ENCODE measurements at regions not wholly inside any gene's neighbourhood (a gene's known extent, or its start where the extent isn't known, plus 50 kb on each side); places are given as distances from the start of the nearest gene placed in this dataset.
"Not testable (repeated sequence)": the region's sequence is repeated elsewhere in the genome, so short reads cannot be mapped to it uniquely, and the experiment has no call there.

DNA sequence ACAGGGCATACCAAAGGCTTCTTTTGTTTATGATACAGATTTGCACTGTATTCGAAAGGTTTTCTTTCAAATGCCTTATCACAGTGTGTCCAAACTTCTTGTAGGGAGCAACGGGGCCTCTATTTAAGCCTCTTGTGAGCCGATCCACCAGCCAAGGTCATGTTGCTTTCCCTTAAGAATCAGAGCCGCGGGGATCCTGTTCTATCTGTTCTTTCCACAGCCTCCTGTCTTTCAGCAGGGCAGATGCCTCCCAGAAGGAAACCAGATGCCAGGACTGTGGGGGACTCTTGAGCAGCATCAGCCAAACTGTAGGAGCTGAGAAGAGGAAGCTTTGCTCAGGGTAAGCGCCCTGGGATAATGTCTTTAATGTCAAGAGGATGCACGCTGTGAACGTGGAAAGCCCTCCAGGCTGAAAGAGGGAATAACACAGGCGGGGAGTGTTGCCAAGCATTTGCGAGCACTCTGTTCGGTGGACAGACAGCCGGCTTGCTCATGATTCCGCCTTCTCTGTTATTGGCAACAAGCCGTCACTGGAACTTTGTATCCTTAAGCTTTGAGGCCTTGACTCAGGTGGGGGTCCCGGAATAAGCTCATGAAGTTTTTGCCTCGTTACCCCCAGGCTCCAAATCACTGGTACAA, 279.8 kb upstream of the FRG1 start:
- no peaks in the 10 kb centered on the region for H3K27me3 Mint-ChIP-seq (ENCODE audit: unreplicated experiment)
- no peaks in the 10 kb centered on the region for H3K36me3 Mint-ChIP-seq (ENCODE audit: unreplicated experiment)
- H3K4me1 Mint-ChIP-seq (ENCODE audit: low read depth, unreplicated experiment): peaks cover 8% of the 10 kb centered on the region
- peaks cover 2% of the 10 kb centered on the region for H3K9me3 Mint-ChIP-seq (ENCODE audit: unreplicated experiment)
- H3K27ac Mint-ChIP-seq (ENCODE audit: unreplicated experiment): peak overlapping the region; percentile 26
- peak; percentile 39 for DNase-seq
- no peak for TF ChIP-seq CTCF (IDR thresholded peaks at IDR 0.05; ENCODE audit: partially characterized antibody, unreplicated experiment)
- H3K4me3 Mint-ChIP-seq (ENCODE audit: unreplicated experiment): no peak overlapping the region

DNA sequence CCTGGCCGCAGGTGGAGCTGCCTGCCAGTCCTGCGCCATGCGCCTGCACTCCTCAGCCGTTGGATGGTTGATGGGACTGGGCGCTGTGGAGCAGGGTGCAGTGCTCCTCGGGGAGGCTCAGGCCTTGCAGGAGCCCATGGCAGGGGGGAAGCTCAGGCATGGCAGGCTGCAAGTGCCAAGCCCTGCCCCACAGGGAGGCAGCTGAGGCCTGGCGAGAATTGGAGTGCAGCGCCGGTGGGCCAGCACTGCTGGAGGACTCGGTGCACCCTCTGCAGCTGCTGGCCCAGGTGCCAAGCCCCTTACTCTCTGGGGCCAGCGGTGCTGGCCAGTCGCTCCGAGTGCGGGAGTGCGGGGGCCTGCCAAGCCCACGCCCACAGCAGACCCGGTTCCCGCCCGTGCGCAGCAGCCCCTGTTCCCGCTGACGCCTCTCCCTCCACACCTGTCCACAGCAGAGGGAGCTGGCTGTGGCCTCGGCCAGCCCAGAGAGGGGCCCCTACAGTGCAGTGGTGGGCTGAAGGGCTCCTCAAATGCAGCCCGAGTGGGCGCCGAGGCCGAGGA, 275.9 kb upstream of the FRG1 start:
- no peak overlapping the region for H3K4me3 Mint-ChIP-seq (ENCODE audit: unreplicated experiment)
- peaks cover 2% of the 10 kb centered on the region for H3K9me3 Mint-ChIP-seq (ENCODE audit: unreplicated experiment)
- no peak overlapping the region for H3K27ac Mint-ChIP-seq (ENCODE audit: unreplicated experiment)
- no peak for DNase-seq
- TF ChIP-seq CTCF (IDR thresholded peaks at IDR 0.05; ENCODE audit: partially characterized antibody, unreplicated experiment): no peak
- H3K36me3 Mint-ChIP-seq (ENCODE audit: unreplicated experiment): no peaks in the 10 kb centered on the region
- H3K4me1 Mint-ChIP-seq (ENCODE audit: low read depth, unreplicated experiment): peaks cover 8% of the 10 kb centered on the region
- no peaks in the 10 kb centered on the region for H3K27me3 Mint-ChIP-seq (ENCODE audit: unreplicated experiment)

GRCh38 chr4:189665712-189666305, 274.9 kb upstream of the FRG1 start:
- H3K27me3 Mint-ChIP-seq (ENCODE audit: unreplicated experiment); H3K9me3 Mint-ChIP-seq (ENCODE audit: unreplicated experiment); H3K36me3 Mint-ChIP-seq (ENCODE audit: unreplicated experiment); H3K4me1 Mint-ChIP-seq (ENCODE audit: low read depth, unreplicated experiment); DNase-seq; H3K4me3 Mint-ChIP-seq (ENCODE audit: unreplicated experiment); H3K27ac Mint-ChIP-seq (ENCODE audit: unreplicated experiment): not testable (repeated sequence)

GRCh38 chr4:189667386-189667785, 273.3 kb upstream of the FRG1 start:
- H3K4me3 Mint-ChIP-seq (ENCODE audit: unreplicated experiment); H3K4me1 Mint-ChIP-seq (ENCODE audit: low read depth, unreplicated experiment): not testable (repeated sequence)

DNA sequence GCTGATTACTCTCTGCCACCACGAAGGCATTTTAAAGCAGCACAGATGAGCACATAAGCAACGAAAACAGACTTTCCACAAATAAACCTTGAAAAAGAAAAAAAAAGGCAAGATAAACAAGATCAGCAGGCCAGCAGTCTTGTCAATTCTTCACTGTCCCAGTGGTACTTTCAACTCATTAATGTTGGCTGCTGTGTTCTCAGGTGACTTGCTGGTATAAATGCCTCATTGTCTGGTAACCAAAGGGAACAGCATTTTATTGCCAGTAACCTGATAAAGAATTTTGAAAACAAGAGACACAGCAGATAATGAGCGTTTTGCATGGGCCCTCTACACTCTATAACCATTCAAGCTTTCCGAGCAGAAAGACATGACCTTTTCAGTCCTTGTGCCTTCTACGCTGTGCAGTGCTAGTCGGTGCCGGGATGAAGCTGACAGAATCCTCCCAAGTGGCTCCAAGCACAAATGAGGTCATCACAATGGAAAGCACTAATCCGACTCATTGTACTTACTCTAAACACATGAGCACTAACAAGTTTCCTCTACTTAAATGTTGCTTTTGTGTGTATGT, 242.9 kb upstream of the FRG1 start:
- not testable (repeated sequence) for DNase-seq; H3K4me1 Mint-ChIP-seq (ENCODE audit: low read depth, unreplicated experiment); H3K27me3 Mint-ChIP-seq (ENCODE audit: unreplicated experiment); H3K9me3 Mint-ChIP-seq (ENCODE audit: unreplicated experiment); H3K4me3 Mint-ChIP-seq (ENCODE audit: unreplicated experiment); H3K27ac Mint-ChIP-seq (ENCODE audit: unreplicated experiment); H3K36me3 Mint-ChIP-seq (ENCODE audit: unreplicated experiment)

More at GRCh38 chr4:189667386-189667785, 273.3 kb upstream of the FRG1 start:
- DNase-seq; H3K36me3 Mint-ChIP-seq (ENCODE audit: unreplicated experiment); H3K27ac Mint-ChIP-seq (ENCODE audit: unreplicated experiment); H3K27me3 Mint-ChIP-seq (ENCODE audit: unreplicated experiment); H3K9me3 Mint-ChIP-seq (ENCODE audit: unreplicated experiment): not testable (repeated sequence)

DNA sequence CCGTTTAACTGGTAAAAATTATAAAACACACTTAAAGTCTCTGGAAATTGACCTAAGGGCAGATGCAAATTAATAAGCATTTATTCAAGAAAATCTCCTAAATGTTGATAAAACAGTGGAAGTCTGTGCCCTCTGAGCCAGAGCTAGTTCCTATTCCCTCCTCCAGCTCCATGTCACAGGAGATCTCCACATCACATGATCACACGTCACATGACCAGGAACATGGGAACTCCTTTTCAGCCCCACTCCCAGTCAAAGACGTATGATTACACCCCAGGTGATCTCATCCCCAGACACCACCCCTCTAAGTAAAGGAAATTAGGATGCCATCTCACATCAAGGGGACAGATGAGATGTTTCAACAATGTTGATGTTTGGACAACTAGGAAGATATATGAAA, 237.7 kb upstream of the FRG1 start:
- H3K4me1 Mint-ChIP-seq (ENCODE audit: low read depth, unreplicated experiment); DNase-seq; H3K27ac Mint-ChIP-seq (ENCODE audit: unreplicated experiment); H3K27me3 Mint-ChIP-seq (ENCODE audit: unreplicated experiment); H3K4me3 Mint-ChIP-seq (ENCODE audit: unreplicated experiment); H3K36me3 Mint-ChIP-seq (ENCODE audit: unreplicated experiment); H3K9me3 Mint-ChIP-seq (ENCODE audit: unreplicated experiment): not testable (repeated sequence)

DNA sequence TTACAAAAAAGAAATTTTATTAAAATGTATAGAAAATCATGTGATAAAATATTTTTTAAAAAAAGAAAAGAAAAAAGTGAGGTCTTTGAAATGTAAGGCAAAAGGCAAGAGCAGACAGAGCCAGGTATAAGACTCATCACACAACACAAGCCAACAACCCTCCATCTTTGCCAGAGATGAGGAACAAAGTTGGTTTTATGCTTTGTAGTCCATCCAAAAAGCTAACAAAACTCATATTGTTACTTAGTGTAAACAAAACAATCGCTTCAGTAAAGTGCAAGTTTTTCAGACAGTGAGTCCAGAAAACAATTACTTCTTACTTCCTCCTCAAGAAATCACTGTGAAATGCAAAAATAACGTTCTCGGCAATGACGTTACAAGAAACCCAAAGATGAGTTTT, 233.9 kb upstream of the FRG1 start:
- DNase-seq; H3K27ac Mint-ChIP-seq (ENCODE audit: unreplicated experiment); H3K4me3 Mint-ChIP-seq (ENCODE audit: unreplicated experiment); H3K4me1 Mint-ChIP-seq (ENCODE audit: low read depth, unreplicated experiment); H3K9me3 Mint-ChIP-seq (ENCODE audit: unreplicated experiment); H3K36me3 Mint-ChIP-seq (ENCODE audit: unreplicated experiment); H3K27me3 Mint-ChIP-seq (ENCODE audit: unreplicated experiment): not testable (repeated sequence)

GRCh38 chr4:189707227-189707626, 233.4 kb upstream of the FRG1 start:
- H3K4me1 Mint-ChIP-seq (ENCODE audit: low read depth, unreplicated experiment); H3K9me3 Mint-ChIP-seq (ENCODE audit: unreplicated experiment); H3K27ac Mint-ChIP-seq (ENCODE audit: unreplicated experiment); H3K4me3 Mint-ChIP-seq (ENCODE audit: unreplicated experiment); H3K27me3 Mint-ChIP-seq (ENCODE audit: unreplicated experiment); H3K36me3 Mint-ChIP-seq (ENCODE audit: unreplicated experiment); DNase-seq: not testable (repeated sequence)

DNA sequence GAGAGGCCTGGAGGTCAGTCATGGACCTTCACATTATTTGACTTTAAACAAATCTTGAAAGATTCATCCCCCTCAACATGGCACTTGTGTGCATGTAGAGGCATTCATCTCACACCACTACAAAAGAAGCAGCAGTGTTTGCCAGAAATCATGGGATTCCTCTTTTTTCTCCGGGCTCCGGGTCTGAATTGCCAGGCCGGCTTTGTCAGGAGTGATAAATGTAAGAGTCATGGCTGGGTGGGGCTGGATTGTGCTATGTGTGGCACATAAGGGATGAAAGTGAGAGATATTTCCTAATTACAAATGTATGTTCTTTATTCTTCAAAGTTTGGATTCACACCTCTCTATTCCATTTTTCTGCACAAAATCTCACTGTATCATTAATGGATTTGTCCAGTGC, 228.7 kb upstream of the FRG1 start:
- H3K36me3 Mint-ChIP-seq (ENCODE audit: unreplicated experiment); H3K4me3 Mint-ChIP-seq (ENCODE audit: unreplicated experiment); H3K4me1 Mint-ChIP-seq (ENCODE audit: low read depth, unreplicated experiment); DNase-seq; H3K27ac Mint-ChIP-seq (ENCODE audit: unreplicated experiment); H3K9me3 Mint-ChIP-seq (ENCODE audit: unreplicated experiment); H3K27me3 Mint-ChIP-seq (ENCODE audit: unreplicated experiment): not testable (repeated sequence)

Data from glutamatergic neuron (in vitro differentiated cells).